Adipocyte (in vitro differentiated cells): ENCODE measurements at regions not wholly inside any gene's neighbourhood (a gene's known extent, or its start where the extent isn't known, plus 50 kb on each side); places are given as distances from the start of the nearest gene placed in this dataset.

Experiments used
- DNase-seq: peaks from one replicate; pipeline ENCODE4 v3.0.0-alpha.2; 2015; ENCODE audit warnings: low read depth
- H3K27me3 ChIP-seq: replicated peaks from 2 replicates; pipeline ENCODE4 v1.7.0; 2013; ENCODE audit warnings: mild to moderate bottlenecking, low read length, moderate library complexity; ENCODE audit not compliant: control insufficient read depth, insufficient read depth
- H3K36me3 ChIP-seq: 2 replicates; pipeline ENCODE4 v1.7.0; 2013; ENCODE audit warnings: low read length, mild to moderate bottlenecking, moderate library complexity; ENCODE audit not compliant: control insufficient read depth, insufficient read depth, severe bottlenecking
- H3K4me1 ChIP-seq: 2 replicates; pipeline ENCODE4 v1.7.0; 2013; ENCODE audit warnings: mild to moderate bottlenecking, low read length, moderate library complexity; ENCODE audit not compliant: control insufficient read depth, insufficient read depth
- H3K4me3 ChIP-seq: 2 replicates; pipeline ENCODE4 v1.7.0; 2013; ENCODE audit warnings: mild to moderate bottlenecking, low read length, moderate library complexity
- H3K9ac ChIP-seq: 2 replicates; pipeline ENCODE4 v1.7.0; 2013; ENCODE audit warnings: mild to moderate bottlenecking, low read length, moderate library complexity
- H3K9me3 ChIP-seq: 2 replicates; pipeline ENCODE4 v1.7.0; 2013; ENCODE audit warnings: mild to moderate bottlenecking, low read length, moderate library complexity; ENCODE audit not compliant: control insufficient read depth

GRCh38 chr1:57721001-57721400 is 297.1 kb upstream of the DAB1 start:
- Histone ChIP-seq H3K9ac (no peak overlapping the region), H3K36me3 (no peaks in the 10 kb centered on the region), H3K9me3 (no peaks in the 10 kb centered on the region), H3K4me1 (no peaks in the 10 kb centered on the region), H3K27me3 (no peaks in the 10 kb centered on the region), H3K4me3 (no peak overlapping the region)
- DNase-seq = no peak

- no peak for DNase-seq
- no peaks in the 10 kb centered on the region for H3K27me3 ChIP-seq
- H3K9me3 ChIP-seq = no peaks in the 10 kb centered on the region
- H3K36me3 ChIP-seq = no peaks in the 10 kb centered on the region
- H3K4me3 ChIP-seq = no peak overlapping the region
- H3K4me1 ChIP-seq = no peaks in the 10 kb centered on the region
- H3K9ac ChIP-seq = no peak overlapping the region
Observed at GRCh38 chr1:57719274-57719673, 295.4 kb upstream of the DAB1 start.

DNA sequence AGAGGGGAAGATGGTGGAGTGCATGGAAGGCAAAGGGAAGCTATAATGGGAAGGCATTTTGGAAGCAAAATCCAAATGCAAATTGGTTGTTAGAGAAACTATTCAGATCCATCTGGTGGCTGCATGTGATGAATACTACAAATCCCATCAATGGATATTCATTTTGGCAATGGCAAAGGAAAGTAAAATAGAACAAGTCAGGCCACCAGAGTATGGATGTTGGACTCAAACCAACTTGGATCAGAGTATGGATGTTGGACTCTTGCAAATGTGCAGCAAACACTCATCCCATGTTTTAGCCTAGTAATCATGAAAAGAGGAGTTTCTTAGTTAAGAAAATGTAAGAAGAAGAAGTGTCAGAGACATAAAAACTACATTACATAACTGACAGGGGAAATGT is 289.6 kb upstream of the DAB1 start:
- Histone ChIP-seq H3K36me3 (no peaks in the 10 kb centered on the region), H3K4me3 (no peak overlapping the region), H3K27me3 (no peaks in the 10 kb centered on the region), H3K9me3 (peaks cover 2% of the 10 kb centered on the region), H3K4me1 (no peaks in the 10 kb centered on the region), H3K9ac (no peak overlapping the region)
- no peak for DNase-seq

GRCh38 chr1:57712846-57713245 is 289.0 kb upstream of the DAB1 start:
- Histone ChIP-seq H3K36me3 (no peaks in the 10 kb centered on the region), H3K9me3 (peaks cover 2% of the 10 kb centered on the region), H3K9ac (no peak overlapping the region), H3K27me3 (no peaks in the 10 kb centered on the region), H3K4me3 (no peak overlapping the region), H3K4me1 (no peaks in the 10 kb centered on the region)
- no peak for DNase-seq

- DNase-seq = no peak
- Histone ChIP-seq H3K9ac (no peak overlapping the region), H3K4me1 (no peaks in the 10 kb centered on the region), H3K4me3 (no peak overlapping the region), H3K36me3 (no peaks in the 10 kb centered on the region), H3K9me3 (peaks cover 2% of the 10 kb centered on the region), H3K27me3 (no peaks in the 10 kb centered on the region)
Observed at GRCh38 chr1:57711326-57711725, 287.5 kb upstream of the DAB1 start.

DNA sequence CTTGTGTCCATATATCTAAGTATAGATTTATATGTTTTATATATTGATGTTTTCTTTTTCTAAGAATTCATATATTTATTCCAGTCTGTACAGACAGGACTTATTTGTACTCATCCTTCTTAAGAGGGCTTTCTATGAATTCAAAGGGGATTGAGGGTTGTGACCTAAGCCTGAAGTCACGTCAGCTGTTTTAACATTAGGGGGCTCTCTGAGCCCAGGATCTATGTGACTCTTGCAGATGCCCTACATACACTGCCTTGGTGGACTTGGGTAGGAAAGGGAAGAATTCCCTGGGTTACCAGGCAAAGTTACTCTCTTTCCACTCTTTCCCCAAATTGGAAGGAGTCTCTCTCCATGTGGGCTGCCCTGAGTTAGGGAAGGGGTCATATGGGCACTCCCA is 283.8 kb upstream of the DAB1 start:
- Histone ChIP-seq H3K27me3 (no peaks in the 10 kb centered on the region), H3K36me3 (no peaks in the 10 kb centered on the region), H3K4me1 (no peaks in the 10 kb centered on the region), H3K9me3 (no peaks in the 10 kb centered on the region), H3K9ac (no peak overlapping the region), H3K4me3 (no peak overlapping the region)
- DNase-seq = no peak

DNA sequence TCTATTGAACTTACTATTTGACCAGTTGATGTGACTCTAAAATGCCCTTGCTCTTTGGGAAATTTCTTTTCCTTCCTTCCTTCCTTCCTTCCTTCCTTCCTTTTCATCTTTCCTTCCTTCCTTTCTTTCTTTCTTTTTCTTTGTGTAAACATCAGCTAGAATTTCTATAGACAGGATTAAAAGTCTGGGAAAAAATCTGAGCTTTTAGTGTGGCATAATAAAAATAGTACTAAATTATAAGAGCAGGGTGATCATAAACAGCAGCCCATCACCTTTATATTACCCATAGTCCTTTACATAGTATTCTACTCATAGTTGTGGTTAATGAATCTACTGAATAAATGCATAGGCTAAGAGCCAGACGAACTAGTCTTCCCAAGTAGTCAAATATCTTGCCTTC is 281.0 kb upstream of the DAB1 start:
- Histone ChIP-seq H3K9ac (no peak overlapping the region), H3K9me3 (no peaks in the 10 kb centered on the region), H3K4me1 (no peaks in the 10 kb centered on the region), H3K27me3 (no peaks in the 10 kb centered on the region), H3K36me3 (no peaks in the 10 kb centered on the region), H3K4me3 (no peak overlapping the region)
- no peak for DNase-seq

DNA sequence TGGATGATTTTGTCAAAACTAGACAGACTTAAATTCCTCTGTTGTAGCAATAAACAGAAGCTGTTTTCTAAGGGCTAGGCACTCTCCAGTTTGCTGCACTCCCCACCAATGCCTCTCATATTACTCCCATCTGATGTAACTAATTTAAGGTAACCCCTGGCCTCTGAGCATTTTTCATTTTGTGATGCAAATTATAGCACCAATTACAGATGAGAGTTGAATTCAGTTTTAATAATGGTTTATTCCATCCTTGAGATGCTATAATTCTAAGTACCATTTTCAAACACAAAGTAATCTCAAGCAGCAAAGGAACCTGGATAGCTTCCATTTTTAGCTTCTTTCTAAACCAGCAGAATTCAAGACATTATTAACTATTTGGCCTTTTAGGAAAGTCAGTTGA is 280.4 kb upstream of the DAB1 start:
- H3K27me3 ChIP-seq = no peaks in the 10 kb centered on the region
- H3K36me3 ChIP-seq = no peaks in the 10 kb centered on the region

GRCh38 chr1:57696904-57697303 is 273.0 kb upstream of the DAB1 start:
- Histone ChIP-seq H3K9me3 (peaks cover 13% of the 10 kb centered on the region), H3K27me3 (peaks cover 7% of the 10 kb centered on the region), H3K36me3 (no peaks in the 10 kb centered on the region), H3K4me1 (no peaks in the 10 kb centered on the region), H3K4me3 (no peak overlapping the region), H3K9ac (no peak overlapping the region)
- no peak for DNase-seq

More for the DNA sequence above, 280.4 kb upstream of the DAB1 start:
- H3K4me1 ChIP-seq = no peaks in the 10 kb centered on the region
- no peak for DNase-seq
- H3K4me3 ChIP-seq = no peak overlapping the region
- H3K9ac ChIP-seq = no peak overlapping the region
- no peaks in the 10 kb centered on the region for H3K9me3 ChIP-seq

DNA sequence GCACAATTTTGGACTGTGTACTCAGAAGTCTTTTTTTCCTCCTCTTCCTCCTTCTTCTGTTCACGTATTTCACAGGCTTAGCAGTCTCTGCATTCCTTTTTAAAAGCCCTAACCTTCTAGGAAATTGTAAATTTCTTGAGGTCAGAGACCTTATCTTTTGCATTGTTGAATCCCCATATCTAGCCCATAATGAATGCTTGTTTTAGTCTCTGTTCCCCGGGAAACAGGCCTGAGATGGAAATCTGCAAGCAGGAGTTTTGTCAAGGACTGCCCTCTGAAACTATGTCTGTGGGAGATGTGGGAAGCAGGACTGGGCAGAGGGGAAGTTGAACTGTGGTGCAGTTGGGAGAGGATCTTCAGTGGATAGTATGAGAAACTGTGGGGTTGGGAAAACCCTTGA is 272.2 kb upstream of the DAB1 start:
- no peak overlapping the region for H3K9ac ChIP-seq
- H3K27me3 ChIP-seq = peaks cover 7% of the 10 kb centered on the region
- H3K4me1 ChIP-seq = no peaks in the 10 kb centered on the region
- H3K36me3 ChIP-seq = no peaks in the 10 kb centered on the region
- H3K4me3 ChIP-seq = no peak overlapping the region
- DNase-seq = no peak
- H3K9me3 ChIP-seq = peaks cover 13% of the 10 kb centered on the region

GRCh38 chr1:57686306-57686705 is 262.4 kb upstream of the DAB1 start:
- no peak overlapping the region for H3K4me3 ChIP-seq
- no peaks in the 10 kb centered on the region for H3K4me1 ChIP-seq
- H3K27me3 ChIP-seq = no peaks in the 10 kb centered on the region
- peaks cover 10% of the 10 kb centered on the region for H3K9me3 ChIP-seq
- no peak for DNase-seq
- H3K9ac ChIP-seq = no peak overlapping the region
- H3K36me3 ChIP-seq = no peaks in the 10 kb centered on the region

DNA sequence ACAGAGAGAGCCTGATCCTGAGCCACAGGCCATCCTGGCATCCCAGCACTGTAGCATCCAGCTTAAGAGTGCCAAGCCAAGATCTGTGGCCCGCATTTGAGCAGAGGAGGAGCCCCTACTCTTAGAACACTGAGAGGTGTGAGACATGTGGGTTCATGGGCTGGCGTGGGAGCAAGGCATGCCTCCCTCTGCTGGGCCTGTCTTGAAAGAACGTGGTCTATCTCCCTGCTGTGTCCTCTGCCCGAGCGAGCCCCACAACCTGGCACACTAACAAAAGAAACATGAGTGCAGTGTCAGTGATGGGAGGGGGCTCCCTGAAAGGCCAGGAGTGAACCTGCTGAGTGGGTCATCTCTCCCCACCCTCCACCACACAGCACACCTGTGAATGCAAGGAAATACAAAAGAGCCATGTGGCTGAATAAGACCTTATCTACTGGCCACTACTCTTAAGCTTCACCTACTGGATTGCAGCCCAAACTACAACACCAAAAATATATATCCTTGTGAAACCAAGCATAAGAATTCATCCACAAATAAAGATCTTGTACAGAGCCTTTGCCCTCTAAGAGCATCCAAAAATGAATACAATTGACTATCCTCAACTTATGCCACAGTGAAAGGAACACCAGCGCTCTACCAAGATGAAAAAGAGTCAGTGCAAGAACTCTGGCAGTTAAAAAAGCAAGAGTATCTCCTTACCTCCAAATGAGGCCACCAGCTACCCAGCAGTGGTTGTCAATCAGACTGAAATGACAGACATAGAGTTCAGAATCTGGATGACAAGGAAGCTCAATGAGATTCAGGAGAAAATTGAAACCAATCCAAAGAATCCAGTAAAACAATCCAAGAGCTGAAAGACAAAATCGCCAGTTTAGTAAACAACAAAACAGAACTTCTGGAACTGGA is 259.4 kb upstream of the DAB1 start:
- no peaks in the 10 kb centered on the region for H3K4me1 ChIP-seq
- no peaks in the 10 kb centered on the region for H3K36me3 ChIP-seq
- H3K27me3 ChIP-seq = no peaks in the 10 kb centered on the region
- no peak overlapping the region for H3K9ac ChIP-seq
- no peak overlapping the region for H3K4me3 ChIP-seq
- DNase-seq = no peak
- peaks cover 7% of the 10 kb centered on the region for H3K9me3 ChIP-seq
